ENCODE measurements at regions not wholly inside any gene's neighbourhood (a gene's known extent, or its start where the extent isn't known, plus 50 kb on each side); places are given as distances from the start of the nearest gene placed in this dataset.
A peak's percentile ranks its signal among the peaks of the same experiment; 100 is the strongest.

GRCh38 chr7:121575194-121575765 lies 179.2 kb upstream of the FAM3C start:
- no peak for DNase-seq (ENCODE audit: low read depth in 3 of 3, low spot score in 2 of 3)

- no peak for DNase-seq (ENCODE audit: low read depth in 3 of 3, low spot score in 2 of 3)
Measured at GRCh38 chr7:121574109-121574508, 178.0 kb upstream of the FAM3C start.

GRCh38 chr7:121572615-121573014 lies 176.5 kb upstream of the FAM3C start:
- DNase-seq (ENCODE audit: low read depth in 3 of 3, low spot score in 2 of 3): no peak

GRCh38 chr7:121570365-121570764 lies 174.3 kb upstream of the FAM3C start:
- DNase-seq (ENCODE audit: low read depth in 3 of 3, low spot score in 2 of 3): no peak

GRCh38 chr7:121563177-121563576 lies 167.1 kb upstream of the FAM3C start:
- DNase-seq (ENCODE audit: low read depth in 3 of 3, low spot score in 2 of 3): no peak

- DNase-seq (ENCODE audit: low read depth in 3 of 3, low spot score in 2 of 3): no peak
Measured at GRCh38 chr7:121562259-121562658, 166.2 kb upstream of the FAM3C start.

- no peak for DNase-seq (ENCODE audit: low read depth in 3 of 3, low spot score in 2 of 3)
Measured at GRCh38 chr7:121561717-121562116, 165.6 kb upstream of the FAM3C start.

- no peak for DNase-seq (ENCODE audit: low read depth in 3 of 3, low spot score in 2 of 3)
Measured at GRCh38 chr7:121560267-121560990, 164.3 kb upstream of the FAM3C start.

- no peak for DNase-seq (ENCODE audit: low read depth in 3 of 3, low spot score in 2 of 3)
Measured at GRCh38 chr7:121558288-121558687, 162.2 kb upstream of the FAM3C start.

GRCh38 chr7:121557034-121557892 lies 161.2 kb upstream of the FAM3C start:
- DNase-seq (ENCODE audit: low read depth in 3 of 3, low spot score in 2 of 3): no peak

GRCh38 chr7:121555558-121555957 lies 159.4 kb upstream of the FAM3C start:
- DNase-seq (ENCODE audit: low read depth in 3 of 3, low spot score in 2 of 3): no peak

GRCh38 chr7:121547544-121548092 lies 151.5 kb upstream of the FAM3C start:
- DNase-seq (ENCODE audit: low read depth in 3 of 3, low spot score in 2 of 3): peak in 2 of 3 donors; percentile 16 to 31

- no peak for DNase-seq (ENCODE audit: low read depth in 3 of 3, low spot score in 2 of 3)
Measured at GRCh38 chr7:121546632-121547543, 150.8 kb upstream of the FAM3C start.

GRCh38 chr7:121545418-121545817 lies 149.3 kb upstream of the FAM3C start:
- DNase-seq (ENCODE audit: low read depth in 3 of 3, low spot score in 2 of 3): no peak

GRCh38 chr7:121544726-121545125 lies 148.6 kb upstream of the FAM3C start:
- peak in 2 of 3 donors; percentile 13 to 56 for DNase-seq (ENCODE audit: low read depth in 3 of 3, low spot score in 2 of 3)

- no peak for DNase-seq (ENCODE audit: low read depth in 3 of 3, low spot score in 2 of 3)
Measured at GRCh38 chr7:121544238-121544637, 148.1 kb upstream of the FAM3C start.

- DNase-seq (ENCODE audit: low read depth in 3 of 3, low spot score in 2 of 3): no peak
Measured at GRCh38 chr7:121541457-121541856, 145.3 kb upstream of the FAM3C start.

- DNase-seq (ENCODE audit: low read depth in 3 of 3, low spot score in 2 of 3): no peak
Measured at GRCh38 chr7:121540138-121540537, 144.0 kb upstream of the FAM3C start.

- no peak for DNase-seq (ENCODE audit: low read depth in 3 of 3, low spot score in 2 of 3)
Measured at GRCh38 chr7:121537031-121537430, 140.9 kb upstream of the FAM3C start.

Data from right renal cortex interstitium (tissue), 3 donors.